A673 (cell line): ENCODE measurements at regions not wholly inside any gene's neighbourhood (a gene's known extent, or its start where the extent isn't known, plus 50 kb on each side); places are given as distances from the start of the nearest gene placed in this dataset.

Experiments
- BruUV-seq: library from RNA; stranded (reverse); fragments of 400-500 nt; replicated peaks from 2 replicates; lab custom pipeline; 2021; lab: Mats Ljungman, UMichigan
- CTCF ChIA-PET: fragments of 300-600 bp; sonication (Branson Sonifier 250); formaldehyde crosslinking; loops from one replicate; lab custom pipeline; 2022; ENCODE audit warnings: antibody characterized with exemption; lab: Charles Lee
- POLR2A ChIA-PET: fragments of 300-600 bp; sonication (Branson Sonifier 250); formaldehyde crosslinking; loops from one replicate; lab custom pipeline; 2022; ENCODE audit warnings: antibody characterized with exemption; ENCODE audit not compliant: low non-redundant PET; lab: Charles Lee
- DNase-seq: peaks from one replicate; pipeline ENCODE4 v3.0.0-alpha.2; 2015; ENCODE audit warnings: low spot score
- H3K27ac ChIP-seq: fragments of 200-600 bp; sonication (generic); 2 replicates; pipeline ENCODE4 v1.5.1; 2016; ENCODE audit warnings: mixed run types, low read depth, mild to moderate bottlenecking, mixed read lengths, antibody characterized with exemption, low read length; ENCODE audit not compliant: poor library complexity, severe bottlenecking
- H3K27me3 ChIP-seq: fragments of 200-600 bp; sonication (generic); replicated peaks from 2 replicates; pipeline ENCODE4 v1.6.1; 2017; ENCODE audit warnings: mixed run types, low read depth, mild to moderate bottlenecking, mixed read lengths, antibody characterized with exemption, low read length; ENCODE audit not compliant: insufficient read depth, poor library complexity
- H3K36me3 ChIP-seq: fragments of 200-600 bp; sonication (generic); 2 replicates; pipeline ENCODE4 v1.6.1; 2016; ENCODE audit warnings: mixed run types, mild to moderate bottlenecking, mixed read lengths, antibody characterized with exemption, low read length; ENCODE audit not compliant: insufficient read depth, poor library complexity, severe bottlenecking
- H3K4me1 ChIP-seq: fragments of 200-600 bp; sonication (generic); 2 replicates; pipeline ENCODE4 v1.6.1; 2017; ENCODE audit warnings: mixed run types, mild to moderate bottlenecking, mixed read lengths, antibody characterized with exemption, low read length; ENCODE audit not compliant: insufficient read depth, poor library complexity, severe bottlenecking
- H3K4me3 ChIP-seq: fragments of 200-600 bp; sonication (generic); 2 replicates; pipeline ENCODE4 v1.5.1; 2016; ENCODE audit warnings: low read depth, mixed run types, mild to moderate bottlenecking, mixed read lengths, low read length; ENCODE audit not compliant: poor library complexity, severe bottlenecking
- H3K9me3 ChIP-seq: fragments of 200-600 bp; sonication (generic); 2 replicates; pipeline ENCODE4 v1.6.1; 2016; ENCODE audit warnings: mixed run types, low read depth, mild to moderate bottlenecking, mixed read lengths, antibody characterized with exemption, low read length; ENCODE audit not compliant: poor library complexity, severe bottlenecking
- CTCF ChIP-seq: fragments of 300-800, 200-600 bp; sonication (generic); conservative IDR thresholded peaks from 2 replicates; pipeline ENCODE4 v1.5.1; 2017; ENCODE audit warnings: low read depth, mild to moderate bottlenecking, antibody characterized with exemption, low read length, moderate library complexity, mixed read lengths
- EZH2 ChIP-seq: fragments of 200-600 bp; sonication (generic); IDR thresholded peaks from 2 replicates; pipeline ENCODE4 v1.6.1; 2017; ENCODE audit warnings: borderline replicate concordance, low read depth, mild to moderate bottlenecking, mixed read lengths, antibody characterized with exemption, low read length; ENCODE audit not compliant: poor library complexity, severe bottlenecking
- intact Hi-C: fragments of 100-400 bp; cut with micrococcal nuclease; formaldehyde crosslinking; loops from one replicate; pipeline ENCODE4 v1.10.0; 2022; ENCODE audit not compliant: unreplicated experiment

DNA sequence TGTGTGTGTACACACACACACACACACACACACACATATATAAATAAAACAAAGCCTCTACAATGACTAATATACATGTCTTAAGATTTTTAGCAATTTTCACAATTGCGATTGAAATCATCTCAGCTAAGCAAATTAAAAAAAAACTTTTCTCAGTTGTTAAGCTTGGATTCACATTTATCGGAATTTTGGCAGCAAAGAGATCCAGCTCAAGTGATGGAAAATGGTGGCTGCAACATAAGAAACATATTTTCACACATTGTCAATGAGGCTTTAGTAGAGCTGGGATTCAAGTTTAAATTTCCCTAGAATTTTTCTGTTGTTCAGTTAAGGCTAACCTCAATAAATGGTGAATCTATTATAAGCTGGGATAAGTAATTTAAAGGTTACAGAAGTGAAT is 768.6 kb upstream of the SORCS1 start:
- Histone ChIP-seq H3K9me3 (no peaks in the 10 kb centered on the region), H3K36me3 (no peaks in the 10 kb centered on the region), H3K4me1 (no peaks in the 10 kb centered on the region), H3K4me3 (no peak overlapping the region), H3K27ac (no peak overlapping the region), H3K27me3 (no peaks in the 10 kb centered on the region)
- intact Hi-C loops, result no loop called here
- no TSS peak for BruUV-seq
- POLR2A ChIA-PET, result no interaction called here
- CTCF ChIA-PET, result no interaction called here
- no peak for DNase-seq
- TF ChIP-seq EZH2, result no peak
- no peak for TF ChIP-seq CTCF

DNA sequence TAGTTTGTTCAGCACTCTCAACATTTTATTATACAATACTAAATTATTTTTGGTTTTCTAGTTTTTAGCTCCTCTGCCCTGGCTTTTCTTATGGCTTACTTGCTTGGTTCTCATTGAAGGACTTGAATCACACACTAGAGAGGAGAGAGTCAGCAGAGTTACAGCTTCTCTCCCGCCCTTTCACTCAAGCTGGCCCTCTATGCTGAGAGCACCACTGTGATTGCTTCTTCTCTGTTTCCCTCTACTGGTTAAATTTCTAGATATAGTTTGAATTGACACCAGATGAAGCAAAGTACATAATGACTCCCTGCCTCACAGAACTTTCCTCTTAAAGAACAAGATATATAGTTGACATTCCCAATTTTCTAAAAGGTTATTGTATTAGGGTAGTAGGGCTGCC is 767.3 kb upstream of the SORCS1 start:
- TF ChIP-seq CTCF (no peak), EZH2 (no peak)
- Histone ChIP-seq H3K4me1 (no peaks in the 10 kb centered on the region), H3K27ac (no peak overlapping the region), H3K4me3 (no peak overlapping the region), H3K27me3 (no peaks in the 10 kb centered on the region), H3K36me3 (no peaks in the 10 kb centered on the region), H3K9me3 (no peaks in the 10 kb centered on the region)
- no peak for DNase-seq
- CTCF ChIA-PET, result no interaction called here
- intact Hi-C loops, result no loop called here
- POLR2A ChIA-PET, result no interaction called here
- no TSS peak for BruUV-seq

- Histone ChIP-seq H3K27me3 (no peaks in the 10 kb centered on the region), H3K4me3 (no peak overlapping the region), H3K27ac (no peak overlapping the region), H3K36me3 (no peaks in the 10 kb centered on the region), H3K9me3 (no peaks in the 10 kb centered on the region), H3K4me1 (no peaks in the 10 kb centered on the region)
- intact Hi-C loops, result no loop called here
- POLR2A ChIA-PET, result no interaction called here
- no peak for DNase-seq
- TF ChIP-seq CTCF, result no peak
- TF ChIP-seq EZH2, result no peak
- CTCF ChIA-PET, result no interaction called here
- no TSS peak for BruUV-seq
These were observed 765.5 kb upstream of the SORCS1 start for GRCh38 chr10:107930037-107930436.
